ENCODE measurements at regions not wholly inside any gene's neighbourhood (a gene's known extent, or its start where the extent isn't known, plus 50 kb on each side); places are given as distances from the start of the nearest gene placed in this dataset.

DNA sequence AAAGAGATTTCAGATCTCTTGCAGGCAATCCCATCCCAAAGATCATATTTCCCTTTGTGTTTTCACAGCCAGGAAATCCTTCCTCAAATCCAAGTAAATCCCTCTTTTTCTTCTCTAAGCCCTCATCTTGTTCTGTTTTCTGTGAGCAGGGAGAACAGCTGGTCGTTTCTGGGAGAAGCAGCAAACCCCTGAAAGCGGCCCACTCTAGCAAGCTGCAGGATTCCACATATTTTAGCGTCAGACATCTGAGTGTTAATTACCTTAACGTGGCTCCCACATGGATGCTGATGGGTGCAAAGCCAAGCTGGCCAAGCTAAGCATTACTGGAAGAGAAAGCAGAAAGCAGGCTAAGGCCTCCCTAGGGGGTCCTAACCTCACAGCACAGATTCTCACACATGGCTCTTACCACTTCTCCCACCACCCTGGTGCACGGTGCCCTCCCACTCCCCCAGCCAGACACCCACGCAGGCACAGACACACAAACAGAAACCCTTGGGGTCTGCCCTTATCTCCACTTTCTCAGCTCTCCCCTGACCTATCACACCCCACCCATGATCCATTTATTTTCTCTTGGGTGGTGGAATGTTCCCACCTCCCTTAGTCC lies 551.0 kb upstream of the AUTS2 start:
- WGBS (ENCODE audit: insufficient coverage): 37% methylated on average over 4 of the region's 6 CpGs
- no peaks in the 10 kb centered on the region for H3K4me1 Mint-ChIP-seq
- H3K36me3 Mint-ChIP-seq: no peaks in the 10 kb centered on the region
- POLR2A ChIA-PET: interaction anchor here in 1 of 2 donors (0.5 kb wide), 1 partner anchor 1432 kb away, joined by 6 read pairs; no protein-coding TSS in a partner anchor
- no peaks in the 10 kb centered on the region for H3K4me1 ChIP-seq (ENCODE audit: control insufficient read depth in 1 of 2, extremely low read depth in 1 of 2, insufficient read depth in 2 of 2, low read length in 2 of 2)
- no peak overlapping the region for H3K4me3 Mint-ChIP-seq
- H3K36me3 ChIP-seq (ENCODE audit: control insufficient read depth in 2 of 2, extremely low read depth in 1 of 2, insufficient read depth in 1 of 2, low read length in 1 of 2): no peaks in the 10 kb centered on the region
- H3K27ac ChIP-seq (ENCODE audit: low read length): no peak overlapping the region
- H3K27me3 ChIP-seq (replicated peaks in 1 of 2; ENCODE audit: control insufficient read depth in 2 of 2, extremely low read depth in 1 of 2, insufficient read depth in 2 of 2, low read length in 1 of 2): peaks cover 0 to 2% of the 10 kb centered on the region in 2 experiments
- H3K9me3 Mint-ChIP-seq: peaks cover 19 to 44% (median 24%) of the 10 kb centered on the region in 3 donors
- CTCF ChIA-PET: no interaction called here
- DNase-seq (no peak), ATAC-seq (replicated peaks in 1 of 4) (no peak)
- peaks cover 0 to 3% of the 10 kb centered on the region in 2 donors for H3K27me3 Mint-ChIP-seq
- H3K4me3 ChIP-seq (ENCODE audit: control insufficient read depth in 1 of 2, extremely low read depth in 1 of 2, low read length in 1 of 2): no peak overlapping the region
- H3K9me3 ChIP-seq: peaks cover 3% of the 10 kb centered on the region
- H3K27ac Mint-ChIP-seq: no peak overlapping the region

DNA sequence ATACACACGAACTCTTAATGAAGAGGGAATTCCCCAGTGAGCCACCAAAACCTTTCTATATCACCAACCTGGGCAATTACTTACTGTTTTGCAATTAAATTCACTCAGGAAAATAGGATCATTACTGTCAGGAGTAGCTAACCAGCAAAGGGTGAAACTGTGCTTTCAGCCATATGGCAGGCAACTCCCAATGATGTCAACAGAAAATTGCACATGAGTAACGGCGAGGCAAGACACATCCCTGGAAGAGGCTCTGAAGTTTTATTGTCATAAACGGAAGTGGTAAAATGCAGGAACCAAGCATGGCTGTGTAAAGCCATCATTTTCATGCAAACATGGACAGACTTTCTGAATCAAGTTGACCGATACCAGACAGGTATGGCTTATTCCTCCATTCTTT lies 548.9 kb upstream of the AUTS2 start:
- no peak for ATAC-seq (replicated peaks in 1 of 4)
- Mint-ChIP-seq H3K4me3 (no peak overlapping the region), H3K9me3 (peaks cover 14 to 31% (median 24%) of the 10 kb centered on the region in 3 donors), H3K27ac (no peak overlapping the region), H3K36me3 (no peaks in the 10 kb centered on the region), H3K4me1 (no peaks in the 10 kb centered on the region), H3K27me3 (peaks cover 0 to 3% of the 10 kb centered on the region in 2 donors)
- Histone ChIP-seq H3K4me1 (ENCODE audit: control insufficient read depth in 1 of 2, extremely low read depth in 1 of 2, insufficient read depth in 2 of 2, low read length in 2 of 2) (no peaks in the 10 kb centered on the region), H3K27me3 (replicated peaks in 1 of 2; ENCODE audit: control insufficient read depth in 2 of 2, extremely low read depth in 1 of 2, insufficient read depth in 2 of 2, low read length in 1 of 2) (peaks cover 0 to 2% of the 10 kb centered on the region in 2 experiments), H3K36me3 (ENCODE audit: control insufficient read depth in 2 of 2, extremely low read depth in 1 of 2, insufficient read depth in 1 of 2, low read length in 1 of 2) (no peaks in the 10 kb centered on the region), H3K27ac (ENCODE audit: low read length) (no peak overlapping the region), H3K9me3 (no peaks in the 10 kb centered on the region), H3K4me3 (ENCODE audit: control insufficient read depth in 1 of 2, extremely low read depth in 1 of 2, low read length in 1 of 2) (no peak overlapping the region)
- ChIA-PET POLR2A (no interaction called here), CTCF (no interaction called here)
- no peak for DNase-seq
- 64% methylated on average over 2 of the region's 5 CpGs for WGBS (ENCODE audit: insufficient coverage)

DNA sequence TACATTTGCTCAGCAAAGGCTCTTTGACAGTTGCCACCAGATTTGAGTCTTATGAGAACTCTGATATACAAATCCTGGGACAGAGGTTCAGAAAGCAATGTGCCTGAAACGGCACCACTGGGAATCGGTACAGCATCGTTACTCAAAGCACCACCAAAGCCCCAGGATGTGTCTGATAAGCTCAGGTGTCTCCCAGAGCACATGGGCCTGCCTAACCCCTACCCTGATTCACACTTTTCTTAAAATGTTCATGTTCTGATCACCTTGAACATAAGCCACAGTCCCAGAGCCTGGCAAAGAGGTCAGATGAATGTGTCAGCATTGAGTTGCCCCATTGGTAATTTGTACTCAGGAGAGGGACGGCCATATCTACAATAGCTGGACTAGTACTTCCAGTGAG lies 545.8 kb upstream of the AUTS2 start:
- H3K36me3 Mint-ChIP-seq: no peaks in the 10 kb centered on the region
- Histone ChIP-seq H3K9me3 (no peaks in the 10 kb centered on the region), H3K27ac (ENCODE audit: low read length) (no peak overlapping the region), H3K36me3 (ENCODE audit: control insufficient read depth in 2 of 2, extremely low read depth in 1 of 2, insufficient read depth in 1 of 2, low read length in 1 of 2) (no peaks in the 10 kb centered on the region), H3K4me3 (ENCODE audit: control insufficient read depth in 1 of 2, extremely low read depth in 1 of 2, low read length in 1 of 2) (no peak overlapping the region), H3K4me1 (ENCODE audit: control insufficient read depth in 1 of 2, extremely low read depth in 1 of 2, insufficient read depth in 2 of 2, low read length in 2 of 2) (no peaks in the 10 kb centered on the region), H3K27me3 (replicated peaks in 1 of 2; ENCODE audit: control insufficient read depth in 2 of 2, extremely low read depth in 1 of 2, insufficient read depth in 2 of 2, low read length in 1 of 2) (peaks cover 0 to under 1% of the 10 kb centered on the region in 2 experiments)
- no peak overlapping the region for H3K27ac Mint-ChIP-seq
- peaks cover 0 to 3% of the 10 kb centered on the region in 2 donors for H3K27me3 Mint-ChIP-seq
- whole genome bisulfite sequencing (ENCODE audit: insufficient coverage): 81% methylated on average over 4 of the region's 4 CpGs
- H3K9me3 Mint-ChIP-seq: peaks cover 14 to 17% (median 17%) of the 10 kb centered on the region in 3 donors
- ChIA-PET CTCF (no interaction called here), POLR2A (no interaction called here)
- DNase-seq (no peak), ATAC-seq (replicated peaks in 1 of 4) (no peak)
- H3K4me3 Mint-ChIP-seq: no peak overlapping the region
- no peaks in the 10 kb centered on the region for H3K4me1 Mint-ChIP-seq

DNA sequence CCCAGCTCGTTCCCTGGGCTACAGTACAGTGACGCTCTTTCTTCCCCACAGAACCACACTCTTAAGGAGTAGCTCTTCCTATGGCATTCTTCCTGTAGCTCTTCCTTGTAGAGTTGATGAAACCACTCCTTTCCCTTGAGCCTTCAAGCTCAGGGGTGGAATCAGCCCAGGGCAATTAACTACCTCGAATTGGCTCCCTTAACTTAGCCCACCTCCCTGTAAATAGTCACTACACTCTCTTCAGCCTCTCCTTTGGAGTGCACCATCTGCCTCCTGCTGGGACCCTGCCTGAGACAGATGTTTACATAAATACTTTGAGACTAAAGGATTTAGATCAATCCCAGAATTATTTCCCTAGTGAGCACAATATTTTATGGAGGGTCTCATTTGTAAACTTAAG lies 537.8 kb upstream of the AUTS2 start:
- ATAC-seq (replicated peaks in 1 of 4) (no peak), DNase-seq (no peak)
- Mint-ChIP-seq H3K9me3 (peaks cover 4 to 15% (median 12%) of the 10 kb centered on the region in 3 donors), H3K36me3 (no peaks in the 10 kb centered on the region), H3K27ac (no peak overlapping the region), H3K4me3 (no peak overlapping the region), H3K27me3 (no peaks in the 10 kb centered on the region), H3K4me1 (no peaks in the 10 kb centered on the region)
- Histone ChIP-seq H3K27ac (ENCODE audit: low read length) (no peak overlapping the region), H3K36me3 (ENCODE audit: control insufficient read depth in 2 of 2, extremely low read depth in 1 of 2, insufficient read depth in 1 of 2, low read length in 1 of 2) (no peaks in the 10 kb centered on the region), H3K27me3 (replicated peaks in 1 of 2; ENCODE audit: control insufficient read depth in 2 of 2, extremely low read depth in 1 of 2, insufficient read depth in 2 of 2, low read length in 1 of 2) (no peaks in the 10 kb centered on the region), H3K9me3 (no peaks in the 10 kb centered on the region), H3K4me1 (ENCODE audit: control insufficient read depth in 1 of 2, extremely low read depth in 1 of 2, insufficient read depth in 2 of 2, low read length in 2 of 2) (no peaks in the 10 kb centered on the region), H3K4me3 (ENCODE audit: control insufficient read depth in 1 of 2, extremely low read depth in 1 of 2, low read length in 1 of 2) (no peak overlapping the region)
- CTCF ChIA-PET: no interaction called here
- 42% methylated on average over 3 of the region's 3 CpGs for WGBS (ENCODE audit: insufficient coverage)
- POLR2A ChIA-PET: no interaction called here

DNA sequence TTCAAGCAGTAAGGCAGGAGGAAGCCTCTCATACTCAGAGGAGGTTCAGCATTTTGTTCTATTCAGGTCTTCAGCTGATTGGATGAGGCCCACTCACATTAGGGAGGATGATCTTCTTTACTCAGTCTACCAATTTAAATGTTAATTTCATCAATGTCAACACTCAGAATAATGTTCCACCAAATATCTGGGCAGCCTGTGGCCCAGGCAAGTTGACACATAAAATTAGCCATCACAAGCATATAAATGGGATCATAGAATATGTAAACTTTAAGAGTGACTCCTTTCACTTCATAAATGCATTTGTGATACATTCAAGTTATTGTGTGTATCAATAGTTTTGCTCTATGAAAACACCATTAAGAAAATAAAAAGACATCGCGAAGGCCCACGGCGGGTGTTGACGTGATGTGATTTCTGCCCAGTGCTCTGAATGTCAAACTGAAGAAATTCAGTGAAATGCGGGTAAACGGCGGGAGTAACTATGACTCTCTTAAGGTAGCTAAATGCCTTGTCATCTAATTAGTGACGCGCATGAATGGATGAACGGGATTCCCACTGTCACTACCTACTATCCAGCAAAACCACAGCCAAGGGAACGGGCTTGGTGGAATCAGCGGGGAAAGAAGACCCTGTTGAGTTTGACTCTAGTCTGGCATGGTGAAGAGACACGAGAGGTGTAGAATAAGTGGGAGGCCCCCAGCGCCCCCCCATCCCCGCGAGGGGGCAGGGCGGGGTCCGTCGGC lies 536.1 kb upstream of the AUTS2 start:
- WGBS (ENCODE audit: insufficient coverage): 97% methylated on average over 8 of the region's 20 CpGs
- H3K9me3 ChIP-seq: no peaks in the 10 kb centered on the region
- CTCF ChIA-PET: no interaction called here
- no peak for ATAC-seq (replicated peaks in 1 of 4)
- Mint-ChIP-seq H3K27ac (no peak overlapping the region), H3K36me3 (no peaks in the 10 kb centered on the region), H3K27me3 (no peaks in the 10 kb centered on the region), H3K4me1 (no peaks in the 10 kb centered on the region), H3K9me3 (peaks cover 9 to 23% (median 14%) of the 10 kb centered on the region in 3 donors), H3K4me3 (no peak overlapping the region)
- H3K27ac ChIP-seq (ENCODE audit: low read length): no peak overlapping the region
- POLR2A ChIA-PET: no interaction called here
- DNase-seq: peak in 1 of 35 experiments; percentile 43
- no peak overlapping the region for H3K4me3 ChIP-seq (ENCODE audit: control insufficient read depth in 1 of 2, extremely low read depth in 1 of 2, low read length in 1 of 2)
- no peaks in the 10 kb centered on the region for H3K4me1 ChIP-seq (ENCODE audit: control insufficient read depth in 1 of 2, extremely low read depth in 1 of 2, insufficient read depth in 2 of 2, low read length in 2 of 2)
- H3K27me3 ChIP-seq (replicated peaks in 1 of 2; ENCODE audit: control insufficient read depth in 2 of 2, extremely low read depth in 1 of 2, insufficient read depth in 2 of 2, low read length in 1 of 2): no peaks in the 10 kb centered on the region
- no peaks in the 10 kb centered on the region for H3K36me3 ChIP-seq (ENCODE audit: control insufficient read depth in 2 of 2, extremely low read depth in 1 of 2, insufficient read depth in 1 of 2, low read length in 1 of 2)

DNA sequence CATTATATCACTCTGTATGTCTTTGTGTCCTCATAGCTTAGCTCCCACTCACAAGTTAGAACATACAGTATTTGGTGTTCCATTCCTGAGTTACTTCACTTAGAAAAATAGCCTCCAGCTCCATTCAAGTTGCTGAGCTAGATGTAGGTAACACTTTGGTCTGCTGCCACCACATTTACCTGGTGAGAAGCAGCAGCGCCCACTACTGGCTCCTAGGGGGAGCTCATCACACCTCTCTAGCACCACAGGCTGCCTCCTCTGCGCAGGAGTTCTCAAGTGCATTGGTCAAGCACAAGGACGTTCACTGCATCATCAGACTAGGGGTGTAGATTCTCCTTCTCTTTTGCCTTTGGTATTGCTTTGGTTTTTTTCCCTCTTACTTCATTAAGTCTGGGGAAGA lies 530.9 kb upstream of the AUTS2 start:
- ChIA-PET POLR2A (no interaction called here), CTCF (no interaction called here)
- ATAC-seq (replicated peaks in 1 of 4) (no peak), DNase-seq (no peak)
- H3K4me1 ChIP-seq (ENCODE audit: control insufficient read depth in 1 of 2, extremely low read depth in 1 of 2, insufficient read depth in 2 of 2, low read length in 2 of 2): no peaks in the 10 kb centered on the region
- WGBS (ENCODE audit: insufficient coverage): no CpG with 5 or more reads among the region's 3 CpGs
- Mint-ChIP-seq H3K36me3 (no peaks in the 10 kb centered on the region), H3K27ac (no peak overlapping the region), H3K9me3 (peaks cover 9 to 35% (median 25%) of the 10 kb centered on the region in 3 donors), H3K4me3 (no peak overlapping the region), H3K27me3 (no peaks in the 10 kb centered on the region), H3K4me1 (no peaks in the 10 kb centered on the region)
- no peak overlapping the region for H3K4me3 ChIP-seq (ENCODE audit: control insufficient read depth in 1 of 2, extremely low read depth in 1 of 2, low read length in 1 of 2)
- no peak overlapping the region for H3K27ac ChIP-seq (ENCODE audit: low read length)
- no peaks in the 10 kb centered on the region for H3K27me3 ChIP-seq (replicated peaks in 1 of 2; ENCODE audit: control insufficient read depth in 2 of 2, extremely low read depth in 1 of 2, insufficient read depth in 2 of 2, low read length in 1 of 2)
- H3K36me3 ChIP-seq (ENCODE audit: control insufficient read depth in 2 of 2, extremely low read depth in 1 of 2, insufficient read depth in 1 of 2, low read length in 1 of 2): no peaks in the 10 kb centered on the region
- no peaks in the 10 kb centered on the region for H3K9me3 ChIP-seq
